ENCODE measurements at regions not wholly inside any gene's neighbourhood (a gene's known extent, or its start where the extent isn't known, plus 50 kb on each side); places are given as distances from the start of the nearest gene placed in this dataset.

- no peaks in the 10 kb centered on the region for H3K27me3 Mint-ChIP-seq (ENCODE audit: insufficient read depth, low read depth, poor library complexity)
- Histone ChIP-seq H3K79me2 (replicated peaks; ENCODE audit: insufficient read depth) (no peaks in the 10 kb centered on the region), H2AFZ (no peak overlapping the region), H3K4me2 (no peak overlapping the region), H3K36me3 (ENCODE audit: insufficient read depth) (no peaks in the 10 kb centered on the region), H4K20me1 (replicated peaks; ENCODE audit: insufficient read depth) (no peaks in the 10 kb centered on the region), H3F3A (replicated peaks; ENCODE audit: low read depth) (no peaks in the 10 kb centered on the region), H3K4me1 (ENCODE audit: insufficient read depth) (no peaks in the 10 kb centered on the region), H3K9me2 (ENCODE audit: insufficient read depth) (no peaks in the 10 kb centered on the region), H3K27me3 (ENCODE audit: insufficient read depth) (no peaks in the 10 kb centered on the region), H3K4me3 (no peak overlapping the region), H3K27ac (ENCODE audit: low read depth) (no peak overlapping the region)
- DNase-seq (ENCODE audit: low spot score): no peak
- peaks cover 18% of the 10 kb centered on the region for H3K9me3 Mint-ChIP-seq
- TF ChIP-seq EZH2phosphoT487 (IDR thresholded peaks at IDR 0.05; ENCODE audit: unreplicated experiment): no peak
- H3K27ac Mint-ChIP-seq: no peak overlapping the region
- peaks cover 6% of the 10 kb centered on the region; the same call in 1 of the 3 replicates for H3K4me1 Mint-ChIP-seq
- ATAC-seq: no peak
- no peak overlapping the region for H3K4me3 Mint-ChIP-seq
- H3K36me3 Mint-ChIP-seq (ENCODE audit: low read depth): no peaks in the 10 kb centered on the region
These were observed 1177.6 kb downstream of the GALC start for GRCh38 chr14:86815341-86815740.

DNA sequence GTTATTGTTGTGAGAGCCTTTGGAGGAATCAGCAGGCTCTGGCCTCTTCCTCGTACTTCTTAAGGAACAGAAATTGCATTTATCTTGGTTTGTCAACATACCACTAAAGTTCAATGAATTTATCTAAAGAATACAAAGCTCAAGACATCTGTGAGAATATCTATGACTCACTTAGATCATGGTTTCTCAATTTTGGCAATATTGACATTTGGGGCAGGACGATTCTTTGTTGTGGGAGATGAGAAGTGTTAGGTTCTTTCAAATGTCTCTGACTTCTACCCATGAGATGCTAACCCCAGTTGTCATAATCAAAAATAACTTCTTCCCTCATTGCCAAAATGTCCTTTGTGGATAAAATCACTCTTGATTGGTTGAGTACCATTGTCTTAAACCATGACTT is 1190.3 kb downstream of the GALC start:
- H3K9me2 ChIP-seq (ENCODE audit: insufficient read depth): no peaks in the 10 kb centered on the region
- TF ChIP-seq STAT1 (IDR thresholded peaks at IDR 0.05; ENCODE audit: unreplicated experiment) (no peak), JUNB (IDR thresholded peaks at IDR 0.05; ENCODE audit: unreplicated experiment) (no peak), CREB1 (CRISPR knock-in tag; IDR thresholded peaks at IDR 0.05; ENCODE audit: low read depth) (no peak), NANOG (IDR thresholded peaks at IDR 0.05; ENCODE audit: borderline replicate concordance) (no peak), ZNF331 (CRISPR knock-in tag; IDR thresholded peaks at IDR 0.05; ENCODE audit: low read depth) (no peak)
- TF ChIP-seq, protein P1, sequence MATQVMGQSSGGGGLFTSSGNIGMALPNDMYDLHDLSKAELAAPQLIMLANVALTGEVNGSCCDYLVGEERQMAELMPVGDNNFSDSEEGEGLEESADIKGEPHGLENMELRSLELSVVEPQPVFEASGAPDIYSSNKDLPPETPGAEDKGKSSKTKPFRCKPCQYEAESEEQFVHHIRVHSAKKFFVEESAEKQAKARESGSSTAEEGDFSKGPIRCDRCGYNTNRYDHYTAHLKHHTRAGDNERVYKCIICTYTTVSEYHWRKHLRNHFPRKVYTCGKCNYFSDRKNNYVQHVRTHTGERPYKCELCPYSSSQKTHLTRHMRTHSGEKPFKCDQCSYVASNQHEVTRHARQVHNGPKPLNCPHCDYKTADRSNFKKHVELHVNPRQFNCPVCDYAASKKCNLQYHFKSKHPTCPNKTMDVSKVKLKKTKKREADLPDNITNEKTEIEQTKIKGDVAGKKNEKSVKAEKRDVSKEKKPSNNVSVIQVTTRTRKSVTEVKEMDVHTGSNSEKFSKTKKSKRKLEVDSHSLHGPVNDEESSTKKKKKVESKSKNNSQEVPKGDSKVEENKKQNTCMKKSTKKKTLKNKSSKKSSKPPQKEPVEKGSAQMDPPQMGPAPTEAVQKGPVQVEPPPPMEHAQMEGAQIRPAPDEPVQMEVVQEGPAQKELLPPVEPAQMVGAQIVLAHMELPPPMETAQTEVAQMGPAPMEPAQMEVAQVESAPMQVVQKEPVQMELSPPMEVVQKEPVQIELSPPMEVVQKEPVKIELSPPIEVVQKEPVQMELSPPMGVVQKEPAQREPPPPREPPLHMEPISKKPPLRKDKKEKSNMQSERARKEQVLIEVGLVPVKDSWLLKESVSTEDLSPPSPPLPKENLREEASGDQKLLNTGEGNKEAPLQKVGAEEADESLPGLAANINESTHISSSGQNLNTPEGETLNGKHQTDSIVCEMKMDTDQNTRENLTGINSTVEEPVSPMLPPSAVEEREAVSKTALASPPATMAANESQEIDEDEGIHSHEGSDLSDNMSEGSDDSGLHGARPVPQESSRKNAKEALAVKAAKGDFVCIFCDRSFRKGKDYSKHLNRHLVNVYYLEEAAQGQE (IDR thresholded peaks at IDR 0.05; ENCODE audit: unreplicated experiment): no peak
- TF ChIP-seq, protein P2, sequence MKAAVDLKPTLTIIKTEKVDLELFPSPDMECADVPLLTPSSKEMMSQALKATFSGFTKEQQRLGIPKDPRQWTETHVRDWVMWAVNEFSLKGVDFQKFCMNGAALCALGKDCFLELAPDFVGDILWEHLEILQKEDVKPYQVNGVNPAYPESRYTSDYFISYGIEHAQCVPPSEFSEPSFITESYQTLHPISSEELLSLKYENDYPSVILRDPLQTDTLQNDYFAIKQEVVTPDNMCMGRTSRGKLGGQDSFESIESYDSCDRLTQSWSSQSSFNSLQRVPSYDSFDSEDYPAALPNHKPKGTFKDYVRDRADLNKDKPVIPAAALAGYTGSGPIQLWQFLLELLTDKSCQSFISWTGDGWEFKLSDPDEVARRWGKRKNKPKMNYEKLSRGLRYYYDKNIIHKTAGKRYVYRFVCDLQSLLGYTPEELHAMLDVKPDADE (IDR thresholded peaks at IDR 0.05): no peak
- H3K79me2 ChIP-seq (replicated peaks; ENCODE audit: insufficient read depth): no peaks in the 10 kb centered on the region
- H3K27me3 ChIP-seq (ENCODE audit: insufficient read depth): no peaks in the 10 kb centered on the region
- ATAC-seq (no peak), DNase-seq (ENCODE audit: low spot score) (no peak)
- Mint-ChIP-seq H3K36me3 (ENCODE audit: low read depth) (no peaks in the 10 kb centered on the region), H3K27ac (no peak overlapping the region), H3K4me1 (no peaks in the 10 kb centered on the region), H3K9me3 (no peaks in the 10 kb centered on the region), H3K27me3 (ENCODE audit: insufficient read depth, low read depth, poor library complexity) (no peaks in the 10 kb centered on the region), H3K4me3 (no peak overlapping the region)
- H3K36me3 ChIP-seq (ENCODE audit: insufficient read depth): no peaks in the 10 kb centered on the region
- no peak overlapping the region for H3K4me2 ChIP-seq
- no peaks in the 10 kb centered on the region for H3F3A ChIP-seq (replicated peaks; ENCODE audit: low read depth)
- no peak overlapping the region for H3K27ac ChIP-seq (ENCODE audit: low read depth)
- no peak overlapping the region for H3K4me3 ChIP-seq
- H4K20me1 ChIP-seq (replicated peaks; ENCODE audit: insufficient read depth): no peaks in the 10 kb centered on the region
- no peaks in the 10 kb centered on the region for H3K4me1 ChIP-seq (ENCODE audit: insufficient read depth)
- H2AFZ ChIP-seq: no peak overlapping the region

Data from GM23338 (cell line).